OCI-LY7 (cell line): ENCODE measurements at regions not wholly inside any gene's neighbourhood (a gene's known extent, or its start where the extent isn't known, plus 50 kb on each side); places are given as distances from the start of the nearest gene placed in this dataset. TPM values are rescaled to one million over a fixed set of nuclear protein-coding genes. Genes with fewer than 3 reads are reported as not detected.

Experiments
- small RNA-seq: library from RNA; depleted of rRNA; stranded (forward); fragments of <200 nt; gene quantifications from one replicate; pipeline ENCODE3, GENCODE V24; 2014

Small RNA genes in the stretch of these regions (small RNA-seq; reads per million reads assigned to genes)
- gene AC137499.1, result not detected
